Fibroblast of lung (primary cell): ENCODE measurements at regions not wholly inside any gene's neighbourhood (a gene's known extent, or its start where the extent isn't known, plus 50 kb on each side); places are given as distances from the start of the nearest gene placed in this dataset.

ENCODE experiments used
- DNase-seq, 2 donors: peaks; one replicate each; pipeline versions ENCODE4 v3.0.0 to v3.0.0-alpha.2; 2010; ENCODE audit warnings: low read depth in 2 of 2
- H2AFZ ChIP-seq: 2 replicates; pipeline ENCODE4 v1.5.1; 2012; ENCODE audit warnings: low read length, control low read depth, inconsistent platforms
- H3K27ac ChIP-seq: 2 replicates; pipeline ENCODE4 v1.5.1; 2011; ENCODE audit warnings: low read length, control low read depth; ENCODE audit not compliant: insufficient read depth
- H3K27me3 ChIP-seq: 2 replicates; pipeline ENCODE4 v1.5.1; 2011; ENCODE audit warnings: mild to moderate bottlenecking, low read length; ENCODE audit not compliant: control insufficient read depth, insufficient read depth
- H3K36me3 ChIP-seq: 2 replicates; pipeline ENCODE4 v1.5.1; 2011; ENCODE audit warnings: low read length; ENCODE audit not compliant: control insufficient read depth, insufficient read depth
- H3K4me1 ChIP-seq: 2 replicates; pipeline ENCODE4 v1.5.1; 2011; ENCODE audit warnings: low read length; ENCODE audit not compliant: control insufficient read depth, insufficient read depth; ENCODE audit errors: extremely low read depth
- H3K4me2 ChIP-seq: 2 replicates; pipeline ENCODE4 v1.5.1; 2011; ENCODE audit warnings: low read length, control low read depth; ENCODE audit not compliant: insufficient read depth; ENCODE audit errors: extremely low read depth
- H3K4me3 ChIP-seq, 4 experiments: fragments of 200-600 bp in 1 of 4; sonication (generic) in 1 of 4; replicated peaks in 1 of 4; 2 replicates each; pipeline ENCODE4 v1.5.1; 2011 to 2016; ENCODE audit warnings: low read length in 4 of 4, low read depth in 3 of 4, mild to moderate bottlenecking in 3 of 4, control low read depth in 2 of 4, inconsistent platforms in 1 of 4, mixed read lengths in 1 of 4; ENCODE audit not compliant: insufficient read depth in 1 of 4; ENCODE audit errors: control extremely low read depth in 1 of 4
- H3K79me2 ChIP-seq: 2 replicates; pipeline ENCODE4 v1.5.1; 2012; ENCODE audit warnings: mild to moderate bottlenecking, low read length, inconsistent platforms; ENCODE audit not compliant: control insufficient read depth, insufficient read depth
- H3K9ac ChIP-seq: 2 replicates; pipeline ENCODE4 v1.5.1; 2011; ENCODE audit warnings: mild to moderate bottlenecking, low read length, control low read depth; ENCODE audit not compliant: insufficient read depth
- H3K9me3 ChIP-seq: 2 replicates; pipeline ENCODE4 v1.5.1; 2012; ENCODE audit warnings: low read depth, low read length; ENCODE audit not compliant: control insufficient read depth, insufficient read depth
- H4K20me1 ChIP-seq: 2 replicates; pipeline ENCODE4 v1.5.1; 2011; ENCODE audit warnings: low read length; ENCODE audit not compliant: control insufficient read depth, insufficient read depth; ENCODE audit errors: extremely low read depth
- EZH2 ChIP-seq: IDR thresholded peaks from 2 replicates; pipeline ENCODE4 v1.5.1; 2012; ENCODE audit warnings: low read length, control low read depth, mild to moderate bottlenecking; ENCODE audit errors: missing control alignments
- TF ChIP-seq, protein P1 (sequence below), 2 donors: IDR thresholded peaks in 1 of 2; conservative IDR thresholded peaks in 1 of 2; 1 replicate in 1 of 2; 2 replicates in 1 of 2; pipeline ENCODE4 v1.5.1; 2011 to 2012; ENCODE audit warnings: low read length in 2 of 2, control low read depth in 1 of 2, inconsistent platforms in 1 of 2, low read depth in 1 of 2, mild to moderate bottlenecking in 1 of 2

DNA sequence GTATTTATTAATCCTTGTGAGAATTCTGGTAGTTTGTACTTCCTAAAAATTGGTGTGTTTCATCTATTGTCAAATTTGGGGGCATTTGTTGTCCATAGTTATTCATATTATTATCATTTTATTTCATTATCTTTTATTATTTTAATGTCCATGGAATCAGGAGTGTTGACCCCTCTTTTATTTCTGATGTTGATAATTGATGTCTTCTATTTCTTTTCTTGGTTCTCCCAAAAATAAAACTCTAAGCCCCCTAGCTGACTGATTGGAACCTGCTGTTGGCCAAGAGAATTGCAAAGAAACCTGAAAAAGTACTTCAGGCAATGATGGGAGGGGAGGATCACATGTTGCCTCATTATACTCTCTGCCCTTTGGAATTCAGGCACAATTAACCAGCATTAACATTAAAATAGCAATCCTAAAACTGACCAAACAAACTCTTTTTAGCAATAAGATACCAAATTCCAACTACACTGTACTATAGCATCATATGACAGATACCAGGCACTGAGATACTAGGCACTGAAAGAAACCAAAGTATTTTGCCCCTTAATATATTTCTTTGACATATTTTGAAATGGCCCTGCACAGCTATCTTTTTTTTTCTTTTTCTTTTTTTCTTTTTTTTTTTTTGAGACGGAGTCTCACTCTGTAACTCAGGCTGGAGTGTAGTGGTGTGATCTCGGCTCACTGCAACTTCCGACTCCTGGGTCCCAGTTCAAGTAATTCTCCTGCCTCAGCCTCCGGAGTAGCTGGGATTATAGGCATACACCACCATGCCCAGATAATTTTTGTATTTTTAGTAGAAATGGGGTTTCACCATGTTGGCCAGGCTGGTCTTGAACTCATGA, 1097.2 kb upstream of the CNTNAP5 start:
- H3K36me3 ChIP-seq, result no peaks in the 10 kb centered on the region
- H3K4me2 ChIP-seq, result no peak overlapping the region
- H3K9me3 ChIP-seq, result no peaks in the 10 kb centered on the region
- H3K4me1 ChIP-seq, result no peaks in the 10 kb centered on the region
- TF ChIP-seq EZH2, result no peak
- TF ChIP-seq, protein P1, sequence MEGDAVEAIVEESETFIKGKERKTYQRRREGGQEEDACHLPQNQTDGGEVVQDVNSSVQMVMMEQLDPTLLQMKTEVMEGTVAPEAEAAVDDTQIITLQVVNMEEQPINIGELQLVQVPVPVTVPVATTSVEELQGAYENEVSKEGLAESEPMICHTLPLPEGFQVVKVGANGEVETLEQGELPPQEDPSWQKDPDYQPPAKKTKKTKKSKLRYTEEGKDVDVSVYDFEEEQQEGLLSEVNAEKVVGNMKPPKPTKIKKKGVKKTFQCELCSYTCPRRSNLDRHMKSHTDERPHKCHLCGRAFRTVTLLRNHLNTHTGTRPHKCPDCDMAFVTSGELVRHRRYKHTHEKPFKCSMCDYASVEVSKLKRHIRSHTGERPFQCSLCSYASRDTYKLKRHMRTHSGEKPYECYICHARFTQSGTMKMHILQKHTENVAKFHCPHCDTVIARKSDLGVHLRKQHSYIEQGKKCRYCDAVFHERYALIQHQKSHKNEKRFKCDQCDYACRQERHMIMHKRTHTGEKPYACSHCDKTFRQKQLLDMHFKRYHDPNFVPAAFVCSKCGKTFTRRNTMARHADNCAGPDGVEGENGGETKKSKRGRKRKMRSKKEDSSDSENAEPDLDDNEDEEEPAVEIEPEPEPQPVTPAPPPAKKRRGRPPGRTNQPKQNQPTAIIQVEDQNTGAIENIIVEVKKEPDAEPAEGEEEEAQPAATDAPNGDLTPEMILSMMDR (conservative IDR thresholded peaks at IDR 0.05 in 1 of 2, IDR thresholded peaks at IDR 0.05 in 1 of 2; ENCODE audit: low read depth in 1 of 2, low read length in 2 of 2), result no peak
- H3K27ac ChIP-seq, result no peak overlapping the region
- no peak overlapping the region for H3K4me3 ChIP-seq
- H4K20me1 ChIP-seq, result no peaks in the 10 kb centered on the region
- H2AFZ ChIP-seq, result no peak overlapping the region
- no peak overlapping the region for H3K9ac ChIP-seq
- H3K27me3 ChIP-seq, result no peaks in the 10 kb centered on the region
- DNase-seq, result no peak
- no peaks in the 10 kb centered on the region for H3K79me2 ChIP-seq

DNA sequence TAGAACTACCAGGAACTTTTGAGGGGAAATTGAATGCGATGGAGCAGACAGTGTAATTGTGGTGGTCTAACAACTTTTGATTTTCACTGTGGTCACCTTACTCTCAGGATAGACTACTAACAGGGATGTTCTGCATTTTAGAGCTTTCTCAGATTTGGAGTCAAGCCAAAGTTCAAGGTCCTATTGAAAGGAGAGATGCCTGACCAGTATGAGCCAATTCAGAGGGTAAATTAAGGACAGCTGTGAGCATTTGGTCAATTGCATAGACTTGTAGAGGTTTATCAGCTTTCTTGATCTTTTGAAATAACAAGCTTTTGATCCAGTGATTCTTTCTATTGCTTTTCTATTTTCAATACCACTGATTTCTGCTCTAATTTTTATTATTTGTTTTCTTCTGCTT, 1095.7 kb upstream of the CNTNAP5 start:
- no peak overlapping the region for H3K27ac ChIP-seq
- no peak overlapping the region for H3K4me3 ChIP-seq
- no peaks in the 10 kb centered on the region for H3K36me3 ChIP-seq
- no peak for DNase-seq
- H4K20me1 ChIP-seq, result no peaks in the 10 kb centered on the region
- no peak overlapping the region for H3K9ac ChIP-seq
- no peaks in the 10 kb centered on the region for H3K4me1 ChIP-seq
- H3K79me2 ChIP-seq, result no peaks in the 10 kb centered on the region
- no peak overlapping the region for H2AFZ ChIP-seq
- no peak for TF ChIP-seq EZH2
- TF ChIP-seq, protein P1 (conservative IDR thresholded peaks at IDR 0.05 in 1 of 2, IDR thresholded peaks at IDR 0.05 in 1 of 2; ENCODE audit: low read depth in 1 of 2, low read length in 2 of 2), result no peak
- no peaks in the 10 kb centered on the region for H3K27me3 ChIP-seq
- H3K9me3 ChIP-seq, result no peaks in the 10 kb centered on the region
- H3K4me2 ChIP-seq, result no peak overlapping the region

DNA sequence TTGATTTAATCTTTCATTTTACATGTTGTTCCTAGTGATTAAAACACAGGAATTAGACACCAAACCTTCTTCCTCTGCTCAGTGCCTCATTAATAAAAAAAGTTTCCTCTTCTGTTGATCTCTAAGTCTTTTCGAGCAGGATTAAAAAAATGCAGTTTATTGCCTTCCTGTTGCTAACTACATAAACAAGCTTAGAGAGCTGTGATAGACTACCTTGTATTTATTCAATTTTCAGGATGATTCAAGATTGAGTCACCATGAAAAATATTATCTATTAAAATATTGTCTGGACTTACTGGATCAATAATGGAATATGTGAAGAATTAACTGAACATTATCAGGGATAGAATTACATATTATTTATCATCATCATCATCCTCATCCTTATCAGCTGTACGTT, 1089.6 kb upstream of the CNTNAP5 start:
- DNase-seq, result no peak
- H3K27ac ChIP-seq, result no peak overlapping the region
- no peaks in the 10 kb centered on the region for H3K36me3 ChIP-seq
- H3K4me1 ChIP-seq, result no peaks in the 10 kb centered on the region
- no peak overlapping the region for H3K9ac ChIP-seq
- no peaks in the 10 kb centered on the region for H3K9me3 ChIP-seq
- H3K4me2 ChIP-seq, result no peak overlapping the region
- no peak overlapping the region for H2AFZ ChIP-seq
- TF ChIP-seq, protein P1 (conservative IDR thresholded peaks at IDR 0.05 in 1 of 2, IDR thresholded peaks at IDR 0.05 in 1 of 2; ENCODE audit: low read depth in 1 of 2, low read length in 2 of 2), result no peak
- no peak for TF ChIP-seq EZH2
- H3K79me2 ChIP-seq, result no peaks in the 10 kb centered on the region
- no peaks in the 10 kb centered on the region for H4K20me1 ChIP-seq
- no peaks in the 10 kb centered on the region for H3K27me3 ChIP-seq
- H3K4me3 ChIP-seq, result no peak overlapping the region
